ENCODE measurements at regions not wholly inside any gene's neighbourhood (a gene's known extent, or its start where the extent isn't known, plus 50 kb on each side); places are given as distances from the start of the nearest gene placed in this dataset.

DNA sequence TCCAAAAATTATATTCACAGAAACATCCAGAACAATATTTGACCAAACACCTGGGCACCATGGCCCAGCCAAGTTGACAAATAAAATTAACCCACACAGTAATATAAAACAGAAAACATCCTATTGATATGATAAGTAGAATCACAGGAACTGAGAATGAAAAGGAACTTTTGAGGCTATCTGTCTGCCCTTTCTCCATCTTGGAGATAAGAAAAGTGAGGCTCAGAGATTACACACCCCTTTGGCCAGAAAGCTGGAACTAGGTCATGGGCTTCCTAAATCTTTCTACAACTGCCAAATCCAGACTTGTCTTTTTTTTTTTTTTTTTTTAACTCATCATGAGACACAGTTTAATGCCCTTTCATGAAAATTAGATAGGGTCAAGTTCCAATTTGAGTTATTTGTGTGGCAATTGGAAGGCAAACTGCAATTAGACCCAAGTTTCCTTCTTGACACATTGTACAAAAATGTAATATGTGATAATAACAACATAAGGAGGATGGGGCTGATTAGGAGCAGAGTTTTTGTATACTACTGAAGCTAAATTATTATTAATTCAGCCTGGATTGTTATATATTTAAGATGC is 137.2 kb downstream of the RPL22L1 start:
- no peak for DNase-seq (ENCODE audit: low read depth in 1 of 2, low spot score in 1 of 2)

DNA sequence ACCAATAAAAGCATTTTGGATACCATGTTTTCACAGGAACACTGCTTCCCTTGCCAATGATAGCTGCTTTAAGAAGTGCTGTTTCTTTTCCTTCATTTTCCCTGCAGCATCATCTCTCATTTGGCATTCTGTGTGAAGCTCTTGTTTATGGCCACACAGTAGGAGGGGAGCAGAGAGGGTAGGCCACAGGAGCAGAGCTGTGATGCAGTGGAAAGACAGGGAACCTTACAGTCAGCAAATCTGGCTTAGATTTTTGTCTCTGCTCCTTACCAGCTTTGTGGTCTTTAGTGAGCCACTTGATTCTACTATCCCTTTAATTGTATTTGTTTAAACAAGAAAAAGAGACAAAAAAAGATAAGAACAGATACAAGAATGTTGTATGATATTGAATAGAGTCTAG is 138.7 kb downstream of the RPL22L1 start:
- DNase-seq (ENCODE audit: low read depth in 1 of 2, low spot score in 1 of 2), result no peak

GRCh38 chr3:170730071-170730812 is 139.8 kb downstream of the RPL22L1 start:
- no peak for DNase-seq (ENCODE audit: low read depth in 1 of 2, low spot score in 1 of 2)

- no peak for DNase-seq (ENCODE audit: low read depth in 1 of 2, low spot score in 1 of 2)
Observed at GRCh38 chr3:170728181-170728580, 141.8 kb downstream of the RPL22L1 start.

DNA sequence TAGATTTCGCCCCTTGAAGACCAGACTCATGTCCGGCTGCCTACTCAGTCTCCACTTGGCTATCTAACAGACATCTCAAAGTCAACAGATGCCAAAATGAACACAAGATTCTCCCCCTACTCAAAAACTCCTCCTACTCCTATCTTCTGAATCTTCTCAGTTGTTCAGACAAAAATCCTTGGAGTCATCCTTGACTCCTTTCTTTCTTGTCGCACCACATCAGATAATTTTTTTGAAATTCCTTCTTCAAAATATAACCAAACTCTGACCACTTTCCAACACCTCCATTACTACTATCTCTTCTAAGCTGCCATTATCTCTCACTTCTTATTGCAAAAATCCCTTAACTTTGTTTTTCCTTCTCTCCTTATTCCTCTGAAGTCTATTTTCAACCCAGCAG is 141.9 kb upstream of the SLC7A14 start:
- DNase-seq (ENCODE audit: low read depth in 1 of 2, low spot score in 1 of 2), result no peak

- no peak for DNase-seq (ENCODE audit: low read depth in 1 of 2, low spot score in 1 of 2)
Observed at GRCh38 chr3:170726976-170727661, 141.2 kb upstream of the SLC7A14 start.

- DNase-seq (ENCODE audit: low read depth in 1 of 2, low spot score in 1 of 2), result no peak
Observed at GRCh38 chr3:170725285-170725731, 139.4 kb upstream of the SLC7A14 start.

GRCh38 chr3:170724599-170725280 is 138.9 kb upstream of the SLC7A14 start:
- no peak for DNase-seq (ENCODE audit: low read depth in 1 of 2, low spot score in 1 of 2)

GRCh38 chr3:170723241-170723640 is 137.4 kb upstream of the SLC7A14 start:
- no peak for DNase-seq (ENCODE audit: low read depth in 1 of 2, low spot score in 1 of 2)

DNA sequence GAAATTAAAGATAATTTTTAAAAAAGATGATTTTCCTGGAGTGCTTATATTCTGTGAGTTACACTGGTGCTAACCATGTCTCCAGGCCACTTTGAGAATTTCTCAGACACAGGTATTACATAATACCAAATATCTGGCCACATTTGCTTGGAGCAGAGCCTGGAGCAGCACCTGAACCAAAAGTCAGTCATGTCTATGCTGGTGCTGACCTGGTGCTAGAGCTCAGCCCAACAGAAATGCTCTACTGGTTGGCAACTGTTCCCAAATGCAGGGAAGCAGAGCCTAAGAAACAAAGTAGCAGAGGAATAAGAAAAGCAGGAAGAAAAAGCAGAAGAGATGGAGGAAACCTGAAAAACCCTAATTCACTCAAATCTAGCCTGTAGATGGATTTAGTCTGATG is 135.7 kb upstream of the SLC7A14 start:
- DNase-seq (ENCODE audit: low read depth in 1 of 2, low spot score in 1 of 2), result no peak

DNA sequence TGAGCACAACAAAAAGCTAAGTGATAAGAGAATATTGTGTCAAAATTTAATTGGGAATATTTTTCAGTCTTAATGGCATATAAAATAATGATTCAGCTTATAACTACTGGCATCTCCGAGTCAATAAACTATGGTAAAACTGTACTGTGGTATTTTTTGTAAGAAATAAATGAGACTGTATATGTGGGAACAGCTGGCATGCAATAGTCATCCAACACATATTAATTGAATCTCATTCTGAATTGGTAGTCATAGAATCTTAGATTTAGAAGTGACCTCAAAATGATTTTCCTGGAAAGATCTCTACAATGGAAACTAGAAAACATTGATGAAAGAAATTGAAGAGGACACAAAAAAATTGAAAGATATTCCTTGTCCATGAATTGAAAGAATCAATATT is 133.4 kb upstream of the SLC7A14 start:
- DNase-seq (ENCODE audit: low read depth in 1 of 2, low spot score in 1 of 2), result no peak

DNA sequence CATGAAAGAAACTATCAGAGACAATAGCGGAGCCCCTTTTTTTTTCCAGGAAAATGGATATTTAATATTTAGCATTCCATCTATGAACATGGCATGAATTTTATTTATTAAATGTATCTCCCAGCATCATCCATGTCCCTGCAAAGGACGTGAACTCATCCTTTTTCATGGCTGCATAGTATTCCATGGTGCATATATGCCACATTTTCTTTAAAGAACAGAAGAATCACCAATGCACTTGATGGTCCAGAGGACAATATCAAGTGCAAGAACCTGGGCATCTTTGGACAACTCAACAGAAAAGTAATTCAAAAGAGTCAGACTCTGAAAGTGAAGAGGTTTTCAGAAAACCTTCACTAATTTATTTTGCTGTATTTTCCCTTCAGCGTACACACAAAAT is 133.0 kb upstream of the SLC7A14 start:
- DNase-seq (ENCODE audit: low read depth in 1 of 2, low spot score in 1 of 2), result no peak

- no peak for DNase-seq (ENCODE audit: low read depth in 1 of 2, low spot score in 1 of 2)
Observed at GRCh38 chr3:170717410-170718402, 131.8 kb upstream of the SLC7A14 start.

DNA sequence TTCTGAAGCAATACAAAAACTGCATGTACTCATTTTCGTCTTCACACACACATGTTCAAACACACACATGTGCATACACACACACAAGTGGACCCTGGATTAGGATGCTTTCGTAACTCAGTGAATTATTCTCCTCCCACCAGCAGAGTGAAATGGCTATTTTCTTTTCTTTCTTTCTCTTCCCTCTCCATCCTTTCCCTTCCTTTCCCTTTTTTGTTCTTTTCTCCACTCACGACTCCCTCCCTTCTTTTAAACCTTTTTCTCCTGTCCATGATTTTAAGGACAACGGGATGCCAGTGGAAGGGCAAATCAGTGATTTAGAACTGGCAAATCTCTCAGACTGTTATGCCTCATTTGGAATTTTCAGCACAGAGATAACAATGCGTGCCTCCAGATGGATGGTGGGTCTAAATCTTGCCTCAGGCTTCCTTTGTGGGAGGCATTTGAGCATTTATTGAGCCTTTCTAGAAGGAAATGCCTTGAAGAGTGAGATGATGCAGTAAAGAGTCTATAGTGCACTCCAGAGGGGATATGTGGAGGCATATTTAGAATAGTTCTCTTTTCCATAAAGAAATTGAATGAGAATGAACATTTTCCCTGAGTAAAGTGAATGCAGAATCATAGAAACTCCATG is 130.4 kb upstream of the SLC7A14 start:
- no peak for DNase-seq (ENCODE audit: low read depth in 1 of 2, low spot score in 1 of 2)

- DNase-seq (ENCODE audit: low read depth in 1 of 2, low spot score in 1 of 2), result no peak
Observed at GRCh38 chr3:170714562-170715535, 129.0 kb upstream of the SLC7A14 start.

- DNase-seq (ENCODE audit: low read depth in 1 of 2, low spot score in 1 of 2), result no peak
Observed at GRCh38 chr3:170714122-170714521, 128.2 kb upstream of the SLC7A14 start.

- DNase-seq (ENCODE audit: low read depth in 1 of 2, low spot score in 1 of 2), result no peak
Observed at GRCh38 chr3:170713653-170714052, 127.8 kb upstream of the SLC7A14 start.

DNA sequence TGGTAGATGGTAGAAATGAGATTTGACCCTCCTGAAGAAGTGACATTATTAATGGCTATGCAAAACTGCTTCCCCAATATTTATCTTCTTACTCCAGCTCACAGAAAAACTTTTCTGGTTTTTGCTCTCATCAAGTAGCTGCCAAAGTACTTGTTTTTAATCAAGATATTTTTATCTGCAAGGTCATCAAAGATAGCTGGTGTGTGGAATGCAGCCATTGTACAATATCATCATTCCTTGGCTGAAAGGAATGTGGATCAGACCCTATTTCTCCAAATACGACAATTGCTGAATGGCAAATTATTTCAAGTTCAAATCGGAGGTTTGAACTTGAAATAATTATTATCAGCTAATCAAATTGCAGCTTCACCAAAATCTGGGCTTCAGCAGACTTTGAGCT is 126.9 kb upstream of the SLC7A14 start:
- no peak for DNase-seq (ENCODE audit: low read depth in 1 of 2, low spot score in 1 of 2)

GRCh38 chr3:170712336-170712735 is 126.5 kb upstream of the SLC7A14 start:
- no peak for DNase-seq (ENCODE audit: low read depth in 1 of 2, low spot score in 1 of 2)
